HCT116 (cell line): ENCODE measurements at regions not wholly inside any gene's neighbourhood (a gene's known extent, or its start where the extent isn't known, plus 50 kb on each side); places are given as distances from the start of the nearest gene placed in this dataset.

ENCODE experiments used
- ATAC-seq: fragments of 200-7000 bp; cut with Tn5 transposase; 2 replicates; pipeline ENCODE4 v1.9.1; 2020; ENCODE audit warnings: mild to moderate bottlenecking, moderate library complexity
- BruUV-seq: library from RNA; stranded (reverse); fragments of 400-500 nt; replicated peaks from 2 replicates; lab custom pipeline; 2021; lab: Mats Ljungman, UMichigan
- CTCF ChIA-PET: fragments of 300-600 bp; sonication (Branson Sonifier 250); formaldehyde crosslinking; loops from one replicate; lab custom pipeline; 2021; ENCODE audit warnings: antibody characterized with exemption; lab: Charles Lee
- POLR2A ChIA-PET: fragments of 300-600, 350-600 bp; sonication (Branson Sonifier 250); formaldehyde crosslinking; loops from one replicate; lab custom pipeline; 2021; ENCODE audit warnings: antibody characterized with exemption; lab: Charles Lee
- RAD21 ChIA-PET, 2 experiments: fragments of 300-600 bp; sonication (Branson Sonifier 250); formaldehyde crosslinking; loops; one replicate each; lab custom pipeline; 2023; ENCODE audit warnings: low total read pairs in 2 of 2; ENCODE audit not compliant: uncharacterized antibody in 2 of 2, unreplicated experiment in 2 of 2, low non-redundant PET in 1 of 2; lab: Charles Lee
- DNase-seq: peaks from one replicate; pipeline ENCODE4 v3.0.0-alpha.2; 2010; ENCODE audit warnings: low read depth, low spot score
- H2AFZ ChIP-seq: fragments of 200-600 bp; shearing (Covaris generic), sonication (generic); 2 replicates; pipeline ENCODE4 v1.6.1; 2017; ENCODE audit warnings: low read depth, mixed run types, mixed read lengths, antibody characterized with exemption, low read length; ENCODE audit not compliant: poor library complexity, severe bottlenecking
- H3K27ac ChIP-seq: 2 replicates; pipeline ENCODE4 v1.5.1; 2012; ENCODE audit warnings: low read depth, low read length
- H3K27me3 ChIP-seq: fragments of 200-600 bp; sonication (generic); 2 replicates; pipeline ENCODE4 v1.6.1; 2016; ENCODE audit warnings: mixed run types, low read length, mixed read lengths; ENCODE audit not compliant: insufficient read depth
- H3K36me3 ChIP-seq, 2 experiments: fragments of 200-500 bp in 1 of 2; fragments of 200-600 bp in 1 of 2; sonication (Bioruptor generic) in 1 of 2; sonication (generic) in 1 of 2; 2 replicates each; pipeline versions ENCODE4 v1.5.1 to v1.6.1; 2014 to 2016; ENCODE audit warnings: low read length in 2 of 2, inconsistent platforms in 1 of 2, mixed read lengths in 1 of 2, mixed run types in 1 of 2; ENCODE audit not compliant: insufficient read depth in 2 of 2, control insufficient read depth in 1 of 2
- H3K4me1 ChIP-seq, 2 experiments: fragments of 200-600 bp in 1 of 2; sonication (generic) in 1 of 2; 2 replicates each; pipeline versions ENCODE4 v1.5.1 to v1.6.1; 2012 to 2017; ENCODE audit warnings: low read length in 2 of 2, inconsistent platforms in 1 of 2, mild to moderate bottlenecking in 1 of 2, mixed read lengths in 1 of 2, mixed run types in 1 of 2, moderate library complexity in 1 of 2; ENCODE audit not compliant: insufficient read depth in 2 of 2, control insufficient read depth in 1 of 2
- H3K4me2 ChIP-seq: fragments of 200-600 bp; sonication (generic); 2 replicates; pipeline ENCODE4 v1.6.1; 2017; ENCODE audit warnings: mixed run types, low read length, mixed read lengths
- H3K4me3 ChIP-seq, 2 experiments: fragments of 200-600 bp in 1 of 2; sonication (generic) in 1 of 2; replicated peaks in 1 of 2; 2 replicates each; pipeline ENCODE4 v1.5.1; 2011 to 2016; ENCODE audit warnings: low read length in 2 of 2, control low read depth in 1 of 2, low read depth in 1 of 2, mild to moderate bottlenecking in 1 of 2, mixed read lengths in 1 of 2, mixed run types in 1 of 2
- H3K79me2 ChIP-seq: fragments of 200-600 bp; sonication (generic); 2 replicates; pipeline ENCODE4 v1.6.1; 2017; ENCODE audit warnings: mild to moderate bottlenecking, mixed run types, low read length, moderate library complexity, mixed read lengths; ENCODE audit not compliant: insufficient read depth
- H3K9ac ChIP-seq: fragments of 200-600 bp; sonication (generic); 2 replicates; pipeline ENCODE4 v1.6.1; 2016; ENCODE audit warnings: low read length, mixed read lengths
- H3K9me2 ChIP-seq: fragments of 200-600 bp; sonication (generic), shearing (Covaris generic); 2 replicates; pipeline ENCODE4 v1.6.1; 2017; ENCODE audit warnings: mixed run types, mild to moderate bottlenecking, moderate library complexity; ENCODE audit not compliant: insufficient read depth
- H3K9me3 ChIP-seq, 2 experiments: fragments of 200-500 bp in 1 of 2; fragments of 200-600 bp in 1 of 2; sonication (Bioruptor generic) in 1 of 2; sonication (generic) in 1 of 2; 2 replicates each; pipeline ENCODE4 v1.6.1; 2014 to 2017; ENCODE audit warnings: low read length in 2 of 2, mixed read lengths in 2 of 2, inconsistent platforms in 1 of 2, low read depth in 1 of 2, mild to moderate bottlenecking in 1 of 2, mixed run types in 1 of 2, moderate library complexity in 1 of 2; ENCODE audit not compliant: control insufficient read depth in 1 of 2, insufficient read depth in 1 of 2
- H4K20me1 ChIP-seq: fragments of 200-600 bp; sonication (generic), shearing (Covaris generic); 2 replicates; pipeline ENCODE4 v1.6.1; 2017; ENCODE audit warnings: mixed run types, mild to moderate bottlenecking, moderate library complexity; ENCODE audit not compliant: insufficient read depth
- ATF3 ChIP-seq: IDR thresholded peaks from 2 replicates; pipeline ENCODE4 v1.6.1; 2012
- CBX3 ChIP-seq: IDR thresholded peaks from 2 replicates; pipeline ENCODE4 v1.6.1; 2012; ENCODE audit warnings: low read depth
- CEBPB ChIP-seq: IDR thresholded peaks from 2 replicates; pipeline ENCODE4 v1.6.1; 2012; ENCODE audit warnings: low read depth
- ELF1 ChIP-seq: IDR thresholded peaks from 2 replicates; pipeline ENCODE4 v1.6.1; 2012; ENCODE audit warnings: low read depth, borderline replicate concordance
- EZH2 ChIP-seq: fragments of 200-600 bp; sonication (generic); IDR thresholded peaks from 2 replicates; pipeline ENCODE4 v1.6.1; 2017; ENCODE audit warnings: antibody characterized with exemption, mixed run types
- EZH2phosphoT487 ChIP-seq: fragments of 200-600 bp; IDR thresholded peaks from 2 replicates; pipeline ENCODE4 v1.6.1; 2018; ENCODE audit warnings: antibody characterized with exemption, borderline replicate concordance
- FOSL1 ChIP-seq: IDR thresholded peaks from 2 replicates; pipeline ENCODE4 v1.6.1; 2012; ENCODE audit warnings: low read depth
- JUND ChIP-seq: IDR thresholded peaks from 2 replicates; pipeline ENCODE4 v1.6.1; 2012
- MAX ChIP-seq: IDR thresholded peaks from 2 replicates; pipeline ENCODE4 v1.6.1; 2012
- POLR2A ChIP-seq: IDR thresholded peaks from 2 replicates; pipeline ENCODE4 v1.7.0; 2011; ENCODE audit warnings: borderline replicate concordance; ENCODE audit not compliant: insufficient read depth, insufficient read length; ENCODE audit errors: extremely low read depth
- POLR2AphosphoS5 ChIP-seq: IDR thresholded peaks from 2 replicates; pipeline ENCODE4 v1.6.1; 2011; ENCODE audit warnings: mild to moderate bottlenecking, low read depth, low read length, moderate library complexity
- RAD21 ChIP-seq: IDR thresholded peaks from 2 replicates; pipeline ENCODE4 v1.6.1; 2012; ENCODE audit warnings: low read depth, mild to moderate bottlenecking
- REST ChIP-seq: IDR thresholded peaks from 2 replicates; pipeline ENCODE4 v1.6.1; 2012; ENCODE audit warnings: low read depth
- SIN3A ChIP-seq: IDR thresholded peaks from 2 replicates; pipeline ENCODE4 v1.6.1; 2012; ENCODE audit warnings: low read depth
- SP1 ChIP-seq: IDR thresholded peaks from 2 replicates; pipeline ENCODE4 v1.6.1; 2012; ENCODE audit warnings: low read depth
- TCF7L2 ChIP-seq: IDR thresholded peaks from 2 replicates; pipeline ENCODE4 v1.7.0; 2011; ENCODE audit warnings: borderline replicate concordance, inconsistent platforms; ENCODE audit not compliant: insufficient read depth, insufficient read length; ENCODE audit errors: extremely low read depth
- ZBTB33 ChIP-seq: IDR thresholded peaks from 2 replicates; pipeline ENCODE4 v1.6.1; 2011; ENCODE audit warnings: mild to moderate bottlenecking, low read length, moderate library complexity; ENCODE audit not compliant: insufficient replicate concordance; ENCODE audit errors: extremely low read depth
- ZFX ChIP-seq: fragments of 450-650 bp; IDR thresholded peaks from 2 replicates; pipeline ENCODE4 v1.6.1; 2017
- ZNF274 ChIP-seq: fragments of 200-500 bp; sonication (Bioruptor generic); IDR thresholded peaks from 2 replicates; pipeline ENCODE4 v1.6.1; 2014; ENCODE audit warnings: mild to moderate bottlenecking, low read depth, low read length, inconsistent platforms
- intact Hi-C: fragments of 100-400 bp; cut with micrococcal nuclease; formaldehyde crosslinking; loops from 2 replicates; pipeline ENCODE4 v1.10.0; 2022

- DNase-seq (no peak), ATAC-seq (no peak)
- ChIA-PET RAD21 (no interaction called here), POLR2A (no interaction called here), CTCF (no interaction called here)
- H3K27ac ChIP-seq: no peak overlapping the region
- no peak overlapping the region for H3K9ac ChIP-seq
- no peaks in the 10 kb centered on the region for H3K9me2 ChIP-seq
- H3K9me3 ChIP-seq: no peaks in the 10 kb centered on the region
- no peaks in the 10 kb centered on the region for H4K20me1 ChIP-seq
- intact Hi-C loops: no loop called here
- no peaks in the 10 kb centered on the region for H3K4me1 ChIP-seq
- no peaks in the 10 kb centered on the region for H3K27me3 ChIP-seq
- H3K79me2 ChIP-seq: no peaks in the 10 kb centered on the region
- H3K4me2 ChIP-seq: no peak overlapping the region
- H2AFZ ChIP-seq: no peak overlapping the region
- no peaks in the 10 kb centered on the region for H3K36me3 ChIP-seq
- H3K4me3 ChIP-seq: no peak overlapping the region
- no peak for TF ChIP-seq TCF7L2
- TF ChIP-seq ZBTB33: no peak
- TF ChIP-seq REST: no peak
- no peak for TF ChIP-seq SIN3A
- no peak for TF ChIP-seq CBX3
- TF ChIP-seq ATF3: no peak
- no peak for TF ChIP-seq POLR2A
- TF ChIP-seq CEBPB: no peak
- no peak for TF ChIP-seq FOSL1
- TF ChIP-seq ZFX: no peak; the same call in 1 of the 2 replicates
- no peak for TF ChIP-seq EZH2phosphoT487
- no peak for TF ChIP-seq SP1
- no peak for TF ChIP-seq ELF1
- no peak for TF ChIP-seq MAX
- TF ChIP-seq POLR2AphosphoS5: no peak
- TF ChIP-seq ZNF274: no peak
- no peak for TF ChIP-seq JUND
- TF ChIP-seq EZH2: no peak
- TF ChIP-seq RAD21: no peak
- no TSS peak for BruUV-seq
Observed at GRCh38 chr2:47283659-47284058, 85.5 kb upstream of the EPCAM start.
